GM19452 (cell line): ENCODE measurements at regions not wholly inside any gene's neighbourhood (a gene's known extent, or its start where the extent isn't known, plus 50 kb on each side); places are given as distances from the start of the nearest gene placed in this dataset.

ENCODE experiments used
- ATAC-seq: cut with Tn5 transposase; IDR thresholded peaks from one replicate; pipeline ENCODE4 v1.9.1; 2021; ENCODE audit not compliant: unreplicated experiment

- ATAC-seq: no peak
Observed at GRCh38 chr15:55031727-55032126, 165.0 kb downstream of the RSL24D1 start.

- ATAC-seq: no peak
Observed at GRCh38 chr15:55026381-55026780, 170.4 kb downstream of the RSL24D1 start.

GRCh38 chr15:55017635-55018034 lies 179.1 kb downstream of the RSL24D1 start:
- no peak for ATAC-seq

- no peak for ATAC-seq
Observed at GRCh38 chr15:55016225-55016624, 180.5 kb downstream of the RSL24D1 start.

- ATAC-seq: no peak
Observed at GRCh38 chr15:55015093-55015445, 181.7 kb downstream of the RSL24D1 start.

GRCh38 chr15:55014391-55015092 lies 182.2 kb downstream of the RSL24D1 start:
- ATAC-seq: no peak

GRCh38 chr15:55008421-55008820 lies 188.3 kb downstream of the RSL24D1 start:
- no peak for ATAC-seq

GRCh38 chr15:55007561-55007960 lies 189.2 kb downstream of the RSL24D1 start:
- ATAC-seq: no peak

- ATAC-seq: no peak
Observed at GRCh38 chr15:55005679-55006078, 191.1 kb downstream of the RSL24D1 start.

- ATAC-seq: no peak
Observed at GRCh38 chr15:55003965-55004873, 192.5 kb downstream of the RSL24D1 start.

GRCh38 chr15:54998661-54999060 lies 198.1 kb downstream of the RSL24D1 start:
- no peak for ATAC-seq

- no peak for ATAC-seq
Observed at GRCh38 chr15:54990793-54991192, 205.9 kb downstream of the RSL24D1 start.

- no peak for ATAC-seq
Observed at GRCh38 chr15:54987881-54988280, 208.9 kb downstream of the RSL24D1 start.

GRCh38 chr15:54979964-54980363 lies 216.8 kb downstream of the RSL24D1 start:
- ATAC-seq: no peak

GRCh38 chr15:54962637-54963036 lies 234.1 kb downstream of the RSL24D1 start:
- ATAC-seq: no peak

- no peak for ATAC-seq
Observed at GRCh38 chr15:54960266-54960665, 236.5 kb downstream of the RSL24D1 start.

GRCh38 chr15:54941417-54941816 lies 255.3 kb downstream of the RSL24D1 start:
- no peak for ATAC-seq

GRCh38 chr15:54917312-54917711 lies 279.4 kb downstream of the RSL24D1 start:
- no peak for ATAC-seq

GRCh38 chr15:54915380-54915779 lies 281.4 kb downstream of the RSL24D1 start:
- no peak for ATAC-seq

GRCh38 chr15:54884312-54884711 lies 312.4 kb downstream of the RSL24D1 start:
- ATAC-seq: no peak

GRCh38 chr15:54859982-54860381 lies 336.8 kb downstream of the RSL24D1 start:
- no peak for ATAC-seq

- ATAC-seq: no peak
Observed at GRCh38 chr15:54854667-54855066, 342.1 kb downstream of the RSL24D1 start.
